GM12878 (cell line): ENCODE measurements at regions not wholly inside any gene's neighbourhood (a gene's known extent, or its start where the extent isn't known, plus 50 kb on each side); places are given as distances from the start of the nearest gene placed in this dataset.

Source experiments
- CTCF ChIP-seq, 3 experiments: IDR thresholded peaks in 2 of 3; conservative IDR thresholded peaks in 1 of 3; 2 replicates each; pipeline ENCODE4 v1.5.1; 2011; ENCODE audit warnings: low read depth in 3 of 3, low read length in 3 of 3, mild to moderate bottlenecking in 3 of 3, control low read depth in 2 of 3, moderate library complexity in 2 of 3, inconsistent platforms in 1 of 3, mixed read lengths in 1 of 3; ENCODE audit not compliant: control insufficient read depth in 2 of 3, insufficient read depth in 1 of 3; ENCODE audit errors: extremely low read depth in 1 of 3
- HDAC6 ChIP-seq: fragments of 200-600 bp; sonication (generic); IDR thresholded peaks from one replicate; pipeline ENCODE4 v1.8.0; 2017; ENCODE audit warnings: antibody characterized with exemption; ENCODE audit not compliant: unreplicated experiment
- MXI1 ChIP-seq: fragments of 150-350 bp; IDR thresholded peaks from 2 replicates; pipeline ENCODE4 v1.6.1; 2011; ENCODE audit warnings: low read depth, mild to moderate bottlenecking, inconsistent platforms, low read length, improper control_type of control experiment

GRCh38 chr18:11467611-11468010 is 141.8 kb upstream of the SLC35G4 start:
- TF ChIP-seq HDAC6 (no peak), MXI1 (no peak), CTCF (IDR thresholded peaks at IDR 0.05 in 2 of 3, conservative IDR thresholded peaks at IDR 0.05 in 1 of 3; ENCODE audit: control insufficient read depth in 2 of 3, extremely low read depth in 1 of 3, insufficient read depth in 1 of 3, low read depth in 3 of 3, low read length in 3 of 3) (no peak)
